H1 (cell line): ENCODE measurements at regions not wholly inside any gene's neighbourhood (a gene's known extent, or its start where the extent isn't known, plus 50 kb on each side); places are given as distances from the start of the nearest gene placed in this dataset.

Source experiments
- CTCF ChIA-PET: fragments of 300-600 bp; sonication (Branson Sonifier 250); formaldehyde crosslinking; loops from one replicate; lab custom pipeline; 2021; ENCODE audit not compliant: partially characterized antibody; lab: Charles Lee
- POLR2A ChIA-PET: fragments of 300-600 bp; sonication (Branson Sonifier 250); formaldehyde crosslinking; loops from one replicate; lab custom pipeline; 2021; ENCODE audit warnings: inconsistent platforms; ENCODE audit not compliant: partially characterized antibody; lab: Charles Lee
- DNase-seq, 2 experiments: peaks; one replicate each; pipeline versions ENCODE4 v3.0.0 to v3.0.0-alpha.2; 2010 to 2022; ENCODE audit warnings: low spot score in 2 of 2, low read depth in 1 of 2, mixed read lengths in 1 of 2
- FAIRE-seq: peaks from 2 replicates; lab custom pipeline; 2011; peaks lifted over from hg19 to GRCh38; lab: Jason Lieb, UNC
- H2AFZ ChIP-seq: 2 replicates; pipeline ENCODE4 v1.8.1; 2012; ENCODE audit warnings: low read length, inconsistent platforms
- H2AK5ac ChIP-seq: 2 replicates; pipeline ENCODE4 v1.6.1; 2013; ENCODE audit warnings: low read depth, low read length
- H2BK120ac ChIP-seq: replicated peaks from 2 replicates; pipeline ENCODE3; 2013; ENCODE audit warnings: low read depth, low read length, inconsistent platforms
- H2BK12ac ChIP-seq: 2 replicates; pipeline ENCODE4 v1.6.1; 2013; ENCODE audit warnings: low read depth, low read length
- H2BK15ac ChIP-seq: 2 replicates; pipeline ENCODE4 v1.6.1; 2013; ENCODE audit warnings: low read length
- H2BK20ac ChIP-seq: 2 replicates; pipeline ENCODE4 v1.6.1; 2013; ENCODE audit warnings: low read length
- H2BK5ac ChIP-seq: 2 replicates; pipeline ENCODE4 v1.6.1; 2013; ENCODE audit warnings: low read depth, low read length
- H3K14ac ChIP-seq: 2 replicates; pipeline ENCODE4 v1.6.1; 2013; ENCODE audit warnings: inconsistent platforms; ENCODE audit not compliant: insufficient read length
- H3K18ac ChIP-seq: 2 replicates; pipeline ENCODE4 v1.6.1; 2013; ENCODE audit warnings: low read length; ENCODE audit errors: extremely low read depth
- H3K23ac ChIP-seq: 2 replicates; pipeline ENCODE4 v1.6.1; 2013; ENCODE audit warnings: inconsistent platforms; ENCODE audit not compliant: insufficient read length
- H3K23me2 ChIP-seq: 2 replicates; pipeline ENCODE4 v1.6.1; 2013; ENCODE audit warnings: low read depth, low read length
- H3K27ac ChIP-seq: 2 replicates; pipeline ENCODE4 v1.6.1; 2011; ENCODE audit warnings: low read depth, low read length, inconsistent platforms
- H3K27me3 ChIP-seq, 4 experiments: replicated peaks in 1 of 4; 1 replicate in 1 of 4; 2 replicates in 3 of 4; pipeline versions ENCODE4 v1.6.1 to v1.8.1; 2011 to 2013; ENCODE audit warnings: low read length in 3 of 4, mild to moderate bottlenecking in 3 of 4, inconsistent platforms in 2 of 4, mixed read lengths in 2 of 4, moderate library complexity in 1 of 4; ENCODE audit not compliant: control insufficient read depth in 3 of 4, insufficient read depth in 3 of 4; ENCODE audit errors: extremely low read depth in 1 of 4
- H3K36me3 ChIP-seq, 4 experiments: 2 replicates each; pipeline versions ENCODE4 v1.6.1 to v1.8.1; 2011 to 2013; ENCODE audit warnings: mild to moderate bottlenecking in 4 of 4, low read length in 3 of 4, moderate library complexity in 2 of 4, control low read depth in 1 of 4, inconsistent platforms in 1 of 4; ENCODE audit not compliant: insufficient read depth in 4 of 4, control insufficient read depth in 2 of 4
- H3K4ac ChIP-seq: replicated peaks from 2 replicates; pipeline ENCODE3; 2013; ENCODE audit warnings: low read length, low read depth, mixed read lengths, inconsistent platforms; ENCODE audit not compliant: insufficient read length
- H3K4me1 ChIP-seq, 4 experiments: replicated peaks in 1 of 4; 1 replicate in 1 of 4; 2 replicates in 3 of 4; pipeline versions ENCODE4 v1.6.1 to v1.8.1; 2011 to 2013; ENCODE audit warnings: low read length in 3 of 4, inconsistent platforms in 2 of 4, mixed read lengths in 1 of 4; ENCODE audit not compliant: insufficient read depth in 4 of 4, control insufficient read depth in 3 of 4
- H3K4me2 ChIP-seq, 2 experiments: 2 replicates each; pipeline versions ENCODE4 v1.6.1 to v1.8.1; 2011 to 2013; ENCODE audit warnings: low read depth in 2 of 2, low read length in 2 of 2, control low read depth in 1 of 2, inconsistent platforms in 1 of 2, mild to moderate bottlenecking in 1 of 2; ENCODE audit not compliant: insufficient read depth in 1 of 2
- H3K4me3 ChIP-seq, 4 experiments: fragments of 200-600, 300-600 bp in 1 of 4; sonication (generic), shearing (Covaris generic), sonication (Bioruptor Twin) in 1 of 4; 2 replicates each; pipeline versions ENCODE4 v1.5.1 to v1.8.1; 2011 to 2016; ENCODE audit warnings: low read length in 4 of 4, low read depth in 3 of 4, control low read depth in 2 of 4, inconsistent platforms in 2 of 4, mild to moderate bottlenecking in 2 of 4, mixed read lengths in 1 of 4, moderate library complexity in 1 of 4; ENCODE audit not compliant: insufficient read depth in 2 of 4; ENCODE audit errors: extremely low read depth in 1 of 4
- H3K56ac ChIP-seq: replicated peaks from 2 replicates; pipeline ENCODE3; 2013; ENCODE audit warnings: low read depth, mild to moderate bottlenecking, mixed read lengths, low read length, inconsistent platforms; ENCODE audit not compliant: insufficient read length
- H3K79me1 ChIP-seq: 2 replicates; pipeline ENCODE4 v1.6.1; 2013; ENCODE audit warnings: low read depth, low read length, control low read depth
- H3K79me2 ChIP-seq, 2 experiments: 2 replicates each; pipeline versions ENCODE4 v1.6.1 to v1.8.1; 2012 to 2013; ENCODE audit warnings: low read length in 2 of 2, mild to moderate bottlenecking in 2 of 2, inconsistent platforms in 1 of 2; ENCODE audit not compliant: insufficient read depth in 2 of 2, control insufficient read depth in 1 of 2
- H3K9ac ChIP-seq, 4 experiments: replicated peaks in 1 of 4; 1 replicate in 1 of 4; 2 replicates in 3 of 4; pipeline versions ENCODE4 v1.6.1 to v1.8.1; 2011 to 2013; ENCODE audit warnings: low read depth in 3 of 4, low read length in 3 of 4, control low read depth in 2 of 4, mild to moderate bottlenecking in 2 of 4, moderate library complexity in 2 of 4, inconsistent platforms in 1 of 4; ENCODE audit errors: extremely low read depth in 1 of 4
- H3K9me3 ChIP-seq, 2 experiments: 2 replicates each; pipeline versions ENCODE4 v1.6.1 to v1.8.1; 2012 to 2013; ENCODE audit warnings: mild to moderate bottlenecking in 2 of 2, moderate library complexity in 2 of 2, control low read depth in 1 of 2, inconsistent platforms in 1 of 2, low read depth in 1 of 2, low read length in 1 of 2, mixed read lengths in 1 of 2; ENCODE audit not compliant: insufficient read depth in 2 of 2
- H4K20me1 ChIP-seq, 2 experiments: replicated peaks in 1 of 2; 2 replicates each; pipeline versions ENCODE3 to v1.8.1; 2011 to 2013; ENCODE audit warnings: inconsistent platforms in 2 of 2, low read length in 2 of 2, mild to moderate bottlenecking in 1 of 2; ENCODE audit not compliant: insufficient read depth in 2 of 2, control insufficient read depth in 1 of 2
- H4K5ac ChIP-seq: 2 replicates; pipeline ENCODE4 v1.6.1; 2013; ENCODE audit warnings: low read length, low read depth, mixed read lengths, inconsistent platforms; ENCODE audit not compliant: insufficient read length
- H4K8ac ChIP-seq: 2 replicates; pipeline ENCODE4 v1.8.0; 2013; ENCODE audit warnings: mild to moderate bottlenecking, moderate library complexity, low read length, inconsistent platforms; ENCODE audit not compliant: insufficient read depth; ENCODE audit errors: extremely low read depth
- H4K91ac ChIP-seq: replicated peaks from 2 replicates; pipeline ENCODE3; 2013; ENCODE audit warnings: low read length, mixed read lengths, inconsistent platforms; ENCODE audit not compliant: insufficient read length
- CBX5 ChIP-seq: fragments of 300-800, 300-1000 bp; sonication (generic); IDR thresholded peaks from 2 replicates; pipeline ENCODE4 v1.7.1; 2016; ENCODE audit warnings: antibody characterized with exemption, low read length, low read depth
- CTBP2 ChIP-seq: IDR thresholded peaks from 2 replicates; pipeline ENCODE4 v1.7.0; 2011; ENCODE audit warnings: borderline replicate concordance, mild to moderate bottlenecking, moderate library complexity, mixed read lengths, low read length; ENCODE audit not compliant: insufficient read depth, insufficient read length
- SRF ChIP-seq: IDR thresholded peaks from 2 replicates; pipeline ENCODE4 v1.6.1; 2011; ENCODE audit warnings: mild to moderate bottlenecking, low read depth, low read length, moderate library complexity
- TAF1 ChIP-seq: IDR thresholded peaks from 2 replicates; pipeline ENCODE4 v1.6.1; 2011; ENCODE audit warnings: mild to moderate bottlenecking, low read depth, low read length
- TBP ChIP-seq: IDR thresholded peaks from 2 replicates; pipeline ENCODE4 v1.6.1; 2011; ENCODE audit warnings: low read depth, low read length, improper control_type of control experiment
- YY1 ChIP-seq: IDR thresholded peaks from 2 replicates; pipeline ENCODE4 v1.6.1; 2011; ENCODE audit warnings: low read depth, mild to moderate bottlenecking, low read length
- WGBS, 2 experiments: shearing (Covaris generic) in 1 of 2; methylation state at CpG; one replicate each; pipeline versions ENCODE4 v1.1.6 to v1.1.7; 2013 to 2015; ENCODE audit warnings: low lambda C conversion rate in 2 of 2, mixed read lengths in 2 of 2, inconsistent platforms in 1 of 2, low coverage in 1 of 2, missing lambda C conversion rate in 1 of 2; ENCODE audit not compliant: insufficient replicate concordance in 2 of 2, insufficient coverage in 1 of 2, insufficient read length in 1 of 2; ENCODE audit errors: extremely low coverage in 1 of 2, missing lambda C conversion rate in 1 of 2; 5-methylcytosine and 5-hydroxymethylcytosine counted together
- TF ChIP-seq, protein P1 (sequence below): IDR thresholded peaks from 2 replicates; pipeline ENCODE4 v1.6.1; 2011; ENCODE audit warnings: low read depth, mild to moderate bottlenecking, low read length; ENCODE audit not compliant: insufficient read depth

- 98% methylated on average over 3 of the region's 3 CpGs; no CpG with 5 or more reads in 1 of the 2 experiments for WGBS, 2 experiments
- ChIA-PET POLR2A (no interaction called here), CTCF (no interaction called here)
- no peak overlapping the region for H3K27ac ChIP-seq
- FAIRE-seq (no peak), DNase-seq (no peak)
- H3K9me3 ChIP-seq: peaks cover 10% of the 10 kb centered on the region in 2 experiments; a peak in 2 of 4 replicates
- H3K27me3 ChIP-seq: no peaks in the 10 kb centered on the region
- H3K79me2 ChIP-seq: no peaks in the 10 kb centered on the region
- H3K4me2 ChIP-seq: no peak overlapping the region
- H3K14ac ChIP-seq: no peak overlapping the region
- no peaks in the 10 kb centered on the region for H3K4me1 ChIP-seq
- H3K9ac ChIP-seq: no peak overlapping the region
- no peaks in the 10 kb centered on the region for H3K23me2 ChIP-seq
- H3K18ac ChIP-seq: no peak overlapping the region
- no peak overlapping the region for H3K56ac ChIP-seq
- H4K5ac ChIP-seq: no peak overlapping the region
- no peak overlapping the region for H2BK120ac ChIP-seq
- no peak overlapping the region for H3K23ac ChIP-seq
- no peak overlapping the region for H4K91ac ChIP-seq
- H2BK15ac ChIP-seq: no peak overlapping the region
- H3K36me3 ChIP-seq: no peaks in the 10 kb centered on the region
- no peak overlapping the region for H2BK12ac ChIP-seq
- no peak overlapping the region for H4K8ac ChIP-seq
- no peak overlapping the region for H2BK20ac ChIP-seq
- H3K79me1 ChIP-seq: no peaks in the 10 kb centered on the region
- no peak overlapping the region for H3K4me3 ChIP-seq
- no peaks in the 10 kb centered on the region for H4K20me1 ChIP-seq
- H3K4ac ChIP-seq: no peak overlapping the region
- no peak overlapping the region for H2BK5ac ChIP-seq
- H2AK5ac ChIP-seq: no peak overlapping the region
- H2AFZ ChIP-seq: no peak overlapping the region
- no peak for TF ChIP-seq CTBP2
- no peak for TF ChIP-seq YY1
- TF ChIP-seq TBP: no peak
- TF ChIP-seq TAF1: no peak
- TF ChIP-seq CBX5: no peak
- TF ChIP-seq, protein P1, sequence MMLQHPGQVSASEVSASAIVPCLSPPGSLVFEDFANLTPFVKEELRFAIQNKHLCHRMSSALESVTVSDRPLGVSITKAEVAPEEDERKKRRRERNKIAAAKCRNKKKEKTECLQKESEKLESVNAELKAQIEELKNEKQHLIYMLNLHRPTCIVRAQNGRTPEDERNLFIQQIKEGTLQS: no peak
- TF ChIP-seq SRF: no peak
Measured at GRCh38 chr15:60062826-60063225, 58.7 kb downstream of the FOXB1 start.
